ENCODE measurements at regions not wholly inside any gene's neighbourhood (a gene's known extent, or its start where the extent isn't known, plus 50 kb on each side); places are given as distances from the start of the nearest gene placed in this dataset.

DNA sequence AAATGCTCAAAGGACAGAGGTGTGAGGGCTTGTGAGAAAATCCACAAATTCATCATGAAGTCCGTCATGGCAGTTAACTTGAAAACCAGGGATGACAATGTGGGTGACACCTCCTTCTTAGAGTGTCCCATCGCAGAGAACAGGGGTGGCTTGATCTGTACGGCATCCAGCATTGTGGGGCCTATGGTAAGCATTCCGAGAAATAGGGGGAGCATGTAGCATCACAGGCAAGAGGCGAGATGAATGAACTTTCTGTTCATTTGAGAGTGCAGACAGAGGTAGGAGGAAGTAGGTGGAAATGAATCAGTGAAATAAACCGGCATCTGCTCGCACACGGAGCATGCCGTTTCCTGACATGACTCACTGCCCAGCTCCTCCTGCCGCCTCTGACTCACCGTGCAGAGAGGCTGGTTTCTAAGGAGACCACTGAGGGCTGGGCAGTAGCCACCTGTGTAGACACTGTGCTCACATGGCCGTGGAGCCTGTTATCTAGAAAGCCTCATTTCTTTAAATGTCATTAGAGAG, 339.0 kb downstream of the RFC3 start:
- TF ChIP-seq, protein P1, sequence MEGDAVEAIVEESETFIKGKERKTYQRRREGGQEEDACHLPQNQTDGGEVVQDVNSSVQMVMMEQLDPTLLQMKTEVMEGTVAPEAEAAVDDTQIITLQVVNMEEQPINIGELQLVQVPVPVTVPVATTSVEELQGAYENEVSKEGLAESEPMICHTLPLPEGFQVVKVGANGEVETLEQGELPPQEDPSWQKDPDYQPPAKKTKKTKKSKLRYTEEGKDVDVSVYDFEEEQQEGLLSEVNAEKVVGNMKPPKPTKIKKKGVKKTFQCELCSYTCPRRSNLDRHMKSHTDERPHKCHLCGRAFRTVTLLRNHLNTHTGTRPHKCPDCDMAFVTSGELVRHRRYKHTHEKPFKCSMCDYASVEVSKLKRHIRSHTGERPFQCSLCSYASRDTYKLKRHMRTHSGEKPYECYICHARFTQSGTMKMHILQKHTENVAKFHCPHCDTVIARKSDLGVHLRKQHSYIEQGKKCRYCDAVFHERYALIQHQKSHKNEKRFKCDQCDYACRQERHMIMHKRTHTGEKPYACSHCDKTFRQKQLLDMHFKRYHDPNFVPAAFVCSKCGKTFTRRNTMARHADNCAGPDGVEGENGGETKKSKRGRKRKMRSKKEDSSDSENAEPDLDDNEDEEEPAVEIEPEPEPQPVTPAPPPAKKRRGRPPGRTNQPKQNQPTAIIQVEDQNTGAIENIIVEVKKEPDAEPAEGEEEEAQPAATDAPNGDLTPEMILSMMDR (IDR thresholded peaks at IDR 0.05; ENCODE audit: insufficient read depth, low read length): no peak
- peak; percentile 88 for DNase-seq (ENCODE audit: low read depth)
- H3K4me3 ChIP-seq (ENCODE audit: low read depth, low read length): no peak overlapping the region

DNA sequence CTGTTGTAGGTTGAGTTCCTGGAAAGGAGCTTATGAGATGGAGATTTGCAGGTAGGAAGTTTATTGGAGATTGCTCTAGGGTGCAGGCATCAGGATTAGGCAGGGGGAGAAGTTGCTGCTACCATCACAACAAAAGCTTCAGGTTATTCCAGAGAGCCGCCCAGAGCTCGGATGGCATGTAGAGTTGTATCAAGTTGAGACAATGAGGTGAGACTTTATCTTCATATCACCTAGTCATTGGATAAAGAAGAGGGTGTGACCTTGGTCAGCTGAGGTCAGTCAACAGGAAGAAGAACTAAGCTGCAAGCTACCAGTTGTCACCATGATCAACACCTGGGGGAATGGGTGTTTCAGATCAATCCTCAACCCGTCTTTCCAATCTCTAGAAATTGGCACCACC, 342.0 kb downstream of the RFC3 start:
- H3K4me3 ChIP-seq (ENCODE audit: low read depth, low read length): no peak overlapping the region
- DNase-seq (ENCODE audit: low read depth): no peak
- TF ChIP-seq, protein P1 (IDR thresholded peaks at IDR 0.05; ENCODE audit: insufficient read depth, low read length): no peak

DNA sequence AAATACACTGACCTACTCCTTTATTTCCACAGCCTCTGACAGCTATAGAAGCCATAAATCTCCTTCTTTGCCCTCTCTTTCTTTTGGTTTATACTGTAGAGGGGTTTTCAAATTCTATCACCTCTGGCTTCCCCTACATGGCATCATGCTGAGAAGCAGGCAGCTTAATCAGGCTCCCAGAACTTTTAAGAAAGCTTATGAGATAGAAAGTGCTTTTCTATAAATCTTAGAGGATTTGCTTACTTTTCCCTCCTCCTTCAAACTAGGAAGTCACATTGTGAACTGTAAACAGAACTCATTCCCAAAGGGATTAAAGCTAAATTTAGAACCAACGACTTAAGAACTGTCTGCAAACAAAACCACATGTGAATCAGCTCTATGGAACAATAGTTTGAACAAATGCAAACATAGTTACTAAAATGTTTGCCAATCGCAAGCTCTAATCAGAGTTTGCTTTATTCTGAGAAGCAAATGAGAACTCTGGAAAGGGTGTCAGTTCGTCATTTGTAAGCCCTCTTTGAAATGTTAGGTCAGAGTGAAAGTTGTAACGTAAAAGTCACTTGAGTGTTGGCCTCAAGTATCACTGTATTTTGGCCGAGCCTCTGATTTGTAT, 344.1 kb downstream of the RFC3 start:
- peak; percentile 87 for DNase-seq (ENCODE audit: low read depth)
- peak overlapping the region; percentile 7 for H3K4me3 ChIP-seq (ENCODE audit: low read depth, low read length)
- TF ChIP-seq, protein P1 (IDR thresholded peaks at IDR 0.05; ENCODE audit: insufficient read depth, low read length): no peak

DNA sequence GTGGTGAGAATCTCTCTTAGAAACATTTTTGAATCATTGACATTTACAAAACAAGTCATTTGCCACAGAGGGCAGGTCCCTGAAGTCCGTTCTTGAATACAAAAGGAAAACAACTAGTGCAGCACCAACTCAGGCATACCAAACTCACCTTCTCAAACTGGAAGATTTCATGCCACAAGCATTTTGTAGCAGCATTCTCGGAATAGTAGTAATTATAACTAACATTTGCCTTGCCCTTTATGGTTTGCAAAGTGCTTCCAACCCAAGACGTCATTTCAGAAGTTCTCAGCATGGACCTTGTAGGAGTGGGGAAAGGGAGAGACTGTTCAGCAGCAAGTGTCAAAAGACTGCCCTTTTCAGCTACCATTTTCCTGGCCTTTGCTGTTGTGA, 344.6 kb downstream of the RFC3 start:
- peak; percentile 67 for DNase-seq (ENCODE audit: low read depth)
- TF ChIP-seq, protein P1 (IDR thresholded peaks at IDR 0.05; ENCODE audit: insufficient read depth, low read length): no peak
- peak overlapping the region; percentile 0 for H3K4me3 ChIP-seq (ENCODE audit: low read depth, low read length)

DNA sequence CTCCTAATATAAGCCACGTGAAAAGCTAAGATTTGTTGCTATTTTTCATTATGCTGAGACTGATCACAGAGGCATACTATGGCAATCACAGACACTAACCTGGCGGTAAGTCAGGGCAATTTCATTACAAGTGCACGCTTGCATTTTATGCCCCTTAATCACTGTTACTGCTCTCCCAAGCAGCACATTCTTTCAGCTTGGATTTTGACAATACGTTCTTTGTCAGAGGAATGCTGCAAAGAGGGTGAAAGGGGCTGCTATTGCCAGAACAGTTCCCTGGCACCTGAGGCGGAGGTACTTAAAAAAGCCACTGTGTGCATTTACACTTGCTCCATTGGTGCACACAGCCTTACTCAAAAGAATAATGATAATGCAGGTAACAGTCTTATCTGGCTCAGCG, 346.6 kb downstream of the RFC3 start:
- no peak for DNase-seq (ENCODE audit: low read depth)
- TF ChIP-seq, protein P1 (IDR thresholded peaks at IDR 0.05; ENCODE audit: insufficient read depth, low read length): no peak
- H3K4me3 ChIP-seq (ENCODE audit: low read depth, low read length): no peak overlapping the region

DNA sequence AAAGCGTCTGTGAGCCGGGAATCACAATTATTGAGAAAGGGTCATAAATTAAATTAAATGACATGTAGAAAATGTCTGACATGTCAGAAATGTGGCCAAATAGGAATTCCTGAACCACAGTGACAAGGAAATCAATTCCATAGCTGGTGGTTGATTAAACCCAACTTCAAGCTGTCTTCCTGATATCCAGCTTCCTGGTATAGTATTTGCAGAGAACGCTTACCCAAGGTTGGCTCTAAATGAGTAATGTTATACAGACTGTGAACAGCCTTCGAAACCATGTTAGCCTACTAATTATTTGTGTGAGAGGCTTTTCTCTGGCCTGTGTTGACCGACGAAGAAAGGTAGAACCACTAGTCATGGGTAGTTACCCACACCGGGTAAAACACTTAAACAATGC, 347.2 kb downstream of the RFC3 start:
- TF ChIP-seq, protein P1 (IDR thresholded peaks at IDR 0.05; ENCODE audit: insufficient read depth, low read length): no peak
- H3K4me3 ChIP-seq (ENCODE audit: low read depth, low read length): no peak overlapping the region

DNA sequence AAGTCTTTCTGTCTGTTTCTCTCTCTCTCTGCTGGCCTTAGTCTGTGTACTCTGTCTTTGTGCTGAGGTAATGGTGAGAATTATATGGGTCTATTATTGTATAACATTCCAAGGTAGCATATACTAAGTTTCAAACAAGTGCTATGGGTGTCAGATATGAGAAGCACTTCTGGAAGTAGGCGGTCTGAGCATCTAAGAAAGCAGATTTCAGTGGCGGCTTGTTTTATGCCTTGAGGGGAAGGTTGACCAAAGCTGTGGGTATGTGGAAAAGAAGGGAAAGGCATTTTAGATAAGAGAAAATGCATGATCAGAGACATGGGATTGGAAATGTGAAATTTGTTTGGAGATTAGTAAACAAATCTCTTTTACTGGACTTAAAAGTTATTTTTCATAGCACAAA, 348.5 kb downstream of the RFC3 start:
- DNase-seq (ENCODE audit: low read depth): no peak
- TF ChIP-seq, protein P1 (IDR thresholded peaks at IDR 0.05; ENCODE audit: insufficient read depth, low read length): no peak
- no peak overlapping the region for H3K4me3 ChIP-seq (ENCODE audit: low read depth, low read length)

More for the DNA sequence above, 347.2 kb downstream of the RFC3 start:
- DNase-seq (ENCODE audit: low read depth): no peak
